A204.1 (cell line): ENCODE measurements at regions not wholly inside any gene's neighbourhood (a gene's known extent, or its start where the extent isn't known, plus 50 kb on each side); places are given as distances from the start of the nearest gene placed in this dataset.

Source experiments
- FAIRE-seq: peaks from 2 replicates; lab custom pipeline; 2012; peaks lifted over from hg19 to GRCh38; lab: Jason Lieb, UNC

- no peak for FAIRE-seq
Observed at GRCh38 chr14:32023540-32023939, 53.6 kb upstream of the ARHGAP5 start.

- no peak for FAIRE-seq
Observed at GRCh38 chr14:32027255-32027939, 49.7 kb upstream of the ARHGAP5 start.
